Limb (tissue), 2 donors: ENCODE measurements at regions not wholly inside any gene's neighbourhood (a gene's known extent, or its start where the extent isn't known, plus 50 kb on each side); places are given as distances from the start of the nearest gene placed in this dataset.
"Not testable (repeated sequence)": the region's sequence is repeated elsewhere in the genome, so short reads cannot be mapped to it uniquely, and the experiment has no call there.

Experiments
- DNase-seq, 2 donors: peaks; one replicate each; pipeline ENCODE4 v3.0.0-alpha.2; 2016; ENCODE audit errors: extremely low spot score in 2 of 2

GRCh38 chr2:20130821-20131645 lies 79.6 kb upstream of the LAPTM4A start:
- no peak for DNase-seq

DNA sequence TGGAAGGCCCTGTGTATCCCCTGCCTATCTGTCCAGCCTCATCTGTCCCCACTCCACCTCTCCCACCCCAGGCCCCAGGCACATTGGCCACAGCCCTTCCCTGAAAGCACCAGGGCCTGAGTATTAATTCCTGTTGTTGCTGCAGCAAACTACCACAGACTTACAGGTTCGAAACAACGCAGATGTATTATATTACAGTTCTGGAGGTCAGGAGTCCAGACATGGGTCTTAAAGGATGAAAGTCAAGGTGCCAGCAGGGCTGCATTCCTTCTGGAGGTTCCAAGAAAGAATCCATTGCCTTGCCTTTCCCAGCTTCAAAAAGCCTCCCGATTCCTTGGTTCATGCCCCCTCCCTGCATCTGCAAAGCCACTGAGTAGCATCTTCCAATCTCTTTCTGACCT lies 78.7 kb upstream of the LAPTM4A start:
- DNase-seq = no peak

- DNase-seq = no peak
These were observed 78.1 kb upstream of the LAPTM4A start for GRCh38 chr2:20129331-20130159.

GRCh38 chr2:20128506-20129330 lies 77.3 kb upstream of the LAPTM4A start:
- DNase-seq = no peak

GRCh38 chr2:20126469-20126868 lies 75.0 kb upstream of the LAPTM4A start:
- DNase-seq = no peak

GRCh38 chr2:20126040-20126439 lies 74.6 kb upstream of the LAPTM4A start:
- no peak for DNase-seq

- DNase-seq = no peak
These were observed 74.2 kb upstream of the LAPTM4A start for GRCh38 chr2:20125616-20126015.

- DNase-seq = no peak
These were observed 73.7 kb upstream of the LAPTM4A start for GRCh38 chr2:20125164-20125563.

- no peak for DNase-seq
These were observed 72.6 kb upstream of the LAPTM4A start for GRCh38 chr2:20123871-20124594.

DNA sequence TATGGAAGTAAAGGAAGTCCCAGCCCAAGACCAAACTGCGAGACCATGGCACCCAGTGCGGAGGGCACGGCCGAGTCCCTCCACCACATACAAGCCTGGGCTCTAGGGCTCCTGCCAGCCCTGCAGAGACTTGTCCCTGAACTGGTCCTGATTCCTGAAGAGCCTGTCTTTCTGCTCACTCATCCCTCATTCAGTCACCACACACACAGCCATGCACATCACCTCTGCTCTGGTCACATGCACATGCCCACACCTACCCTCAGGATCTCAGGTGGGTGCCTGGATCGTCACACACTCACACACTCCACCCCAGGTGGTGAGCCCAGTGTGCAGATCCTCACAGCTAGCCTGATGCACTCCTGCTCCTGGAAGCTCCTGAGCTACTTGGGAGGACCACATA lies 71.4 kb upstream of the LAPTM4A start:
- DNase-seq = no peak

DNA sequence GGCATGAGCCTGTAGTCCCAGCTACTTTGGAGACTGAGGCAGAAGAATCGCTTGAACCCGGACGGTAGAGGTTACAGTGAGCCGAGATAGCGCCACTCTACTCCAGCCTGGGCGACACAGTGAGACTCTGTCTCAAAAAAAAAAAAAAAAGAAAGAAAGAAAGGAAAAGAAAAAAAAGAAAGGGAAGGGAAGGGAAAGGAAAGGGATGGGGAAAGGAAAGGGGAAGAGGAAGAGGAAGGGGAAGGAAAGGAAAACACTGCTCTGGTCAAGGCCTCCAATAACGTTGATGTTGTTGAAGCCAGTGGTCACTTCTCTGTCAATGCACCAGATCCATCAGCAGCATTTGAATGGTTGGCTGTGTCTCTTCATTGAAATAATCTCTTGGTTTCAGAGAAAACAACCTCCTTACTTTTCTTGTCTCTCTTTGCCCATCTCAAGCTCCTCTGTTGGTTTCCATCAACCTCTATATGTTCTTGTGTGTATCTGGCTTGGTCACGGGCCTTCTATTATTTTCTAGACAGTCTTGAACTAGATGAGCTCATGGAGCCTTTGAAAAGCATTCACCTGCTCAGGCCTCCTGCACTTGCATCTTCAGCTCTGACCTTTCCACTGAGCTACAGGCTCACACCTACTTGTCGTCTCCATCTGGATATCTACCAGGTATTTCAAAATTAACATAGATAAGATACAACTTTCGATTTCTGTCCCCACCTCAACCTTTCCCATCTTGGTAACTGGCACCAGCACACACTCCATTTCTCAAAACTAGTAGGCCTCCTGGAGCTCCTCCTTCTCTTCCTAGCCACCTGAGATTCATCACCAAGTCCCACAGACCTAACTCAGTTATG lies 69.4 kb upstream of the LAPTM4A start:
- no peak for DNase-seq

GRCh38 chr2:20118051-20118450 lies 66.6 kb upstream of the LAPTM4A start:
- DNase-seq = no peak

- no peak for DNase-seq
These were observed 64.5 kb upstream of the LAPTM4A start for GRCh38 chr2:20115902-20116301.

DNA sequence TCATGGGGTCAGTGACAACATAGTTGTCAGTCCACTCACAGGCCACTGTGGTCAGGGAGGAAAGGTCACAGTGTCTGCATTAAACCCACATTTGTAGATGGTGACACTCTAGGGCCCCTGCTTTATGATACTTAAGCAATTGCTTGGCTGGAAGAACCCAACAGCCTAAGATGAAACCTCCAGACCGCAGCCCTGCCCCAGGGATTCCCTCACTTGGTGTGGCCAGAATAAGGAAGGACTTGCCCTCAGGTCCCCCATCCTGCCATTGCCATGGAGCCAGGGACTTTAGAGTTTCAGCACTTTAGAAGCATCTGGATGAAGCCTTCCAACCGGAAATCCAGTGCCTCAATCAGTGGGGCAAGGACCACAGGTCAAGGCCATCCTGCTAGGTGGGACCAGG lies 63.9 kb upstream of the LAPTM4A start:
- no peak for DNase-seq

- DNase-seq = no peak
These were observed 62.8 kb upstream of the LAPTM4A start for GRCh38 chr2:20113986-20114938.

DNA sequence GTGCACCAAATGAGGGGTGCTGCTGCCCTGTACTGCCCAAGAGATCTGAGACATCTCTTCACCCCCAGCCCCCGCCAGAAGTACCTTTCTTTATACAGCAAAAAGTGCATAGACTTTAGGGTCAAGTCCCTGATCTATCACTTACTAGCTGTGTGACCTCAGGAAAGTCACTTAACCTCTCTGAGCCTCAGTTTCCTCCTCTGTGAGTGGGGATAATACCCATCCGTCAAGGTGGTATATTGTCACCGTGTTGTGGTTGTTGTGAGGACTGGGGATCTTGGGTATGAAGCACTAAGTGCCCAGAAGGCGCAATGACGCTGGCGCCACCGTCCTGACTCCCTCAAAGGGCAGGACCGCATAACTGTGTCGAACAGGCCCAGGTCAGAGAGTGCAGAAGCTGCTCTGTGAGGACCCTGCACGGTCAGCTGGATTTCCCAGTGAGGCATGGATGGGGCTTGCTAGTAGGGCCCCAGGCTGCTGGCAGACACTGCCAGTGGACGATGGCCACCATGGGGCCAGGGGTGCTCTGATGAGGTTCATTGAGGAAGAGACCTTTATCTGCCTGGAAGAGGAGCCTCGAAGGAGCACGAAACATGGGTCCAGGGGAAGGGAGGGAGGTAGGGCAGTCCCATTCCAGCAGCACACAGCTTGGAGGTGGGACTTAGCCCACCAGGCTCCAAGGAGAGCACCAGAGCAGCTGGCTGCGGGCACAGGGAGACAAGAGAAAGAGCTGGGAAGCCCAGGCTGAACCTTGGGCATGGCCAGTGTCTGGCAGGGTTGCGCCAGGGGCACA lies 61.8 kb upstream of the LAPTM4A start:
- DNase-seq = no peak

- not testable (repeated sequence) for DNase-seq
These were observed 60.9 kb upstream of the LAPTM4A start for GRCh38 chr2:20112361-20112760.
